Panc1 (cell line): ENCODE measurements at regions not wholly inside any gene's neighbourhood (a gene's known extent, or its start where the extent isn't known, plus 50 kb on each side); places are given as distances from the start of the nearest gene placed in this dataset.

Source experiments
- ATAC-seq: fragments of 200-7000 bp; cut with Tn5 transposase; 2 replicates; pipeline ENCODE4 v1.9.1; 2020; ENCODE audit warnings: mild to moderate bottlenecking, moderate library complexity
- BruUV-seq: library from RNA; stranded (reverse); fragments of 400-500 nt; replicated peaks from 2 replicates; lab custom pipeline; 2021; lab: Mats Ljungman, UMichigan
- CTCF ChIA-PET: fragments of 300-600 bp; sonication (Branson Sonifier 250); formaldehyde crosslinking; loops from one replicate; lab custom pipeline; 2022; ENCODE audit warnings: antibody characterized with exemption; lab: Charles Lee
- POLR2A ChIA-PET: fragments of 300-600 bp; sonication (Branson Sonifier 250); formaldehyde crosslinking; loops from one replicate; lab custom pipeline; 2022; ENCODE audit warnings: antibody characterized with exemption; lab: Charles Lee
- DNase-seq: peaks from one replicate; pipeline ENCODE4 v3.0.0-alpha.2; 2010; ENCODE audit warnings: low read depth, low spot score
- H3K27ac ChIP-seq: 2 replicates; pipeline ENCODE4 v1.5.1; 2011; ENCODE audit warnings: mild to moderate bottlenecking, low read length, inconsistent platforms
- H3K27me3 ChIP-seq: fragments of 200-500 bp; sonication (Bioruptor generic); 2 replicates; pipeline ENCODE4 v1.6.0; 2014; ENCODE audit warnings: low read length, inconsistent platforms; ENCODE audit not compliant: control insufficient read depth, insufficient read depth
- H3K36me3 ChIP-seq: fragments of 200-500 bp; sonication (Bioruptor generic); 2 replicates; pipeline ENCODE4 v1.5.1; 2014; ENCODE audit warnings: inconsistent platforms, mild to moderate bottlenecking, low read length, moderate library complexity; ENCODE audit not compliant: control insufficient read depth, insufficient read depth
- H3K4me1 ChIP-seq: 2 replicates; pipeline ENCODE4 v1.5.1; 2011; ENCODE audit warnings: inconsistent platforms, mild to moderate bottlenecking, low read length, moderate library complexity; ENCODE audit not compliant: control insufficient read depth, insufficient read depth
- H3K4me3 ChIP-seq, 2 experiments: 2 replicates each; pipeline ENCODE4 v1.5.1; 2011 to 2012; ENCODE audit warnings: low read depth in 2 of 2, low read length in 2 of 2, mild to moderate bottlenecking in 2 of 2, inconsistent platforms in 1 of 2, moderate library complexity in 1 of 2
- H3K9me3 ChIP-seq: fragments of 200-500 bp; sonication (Bioruptor generic); 2 replicates; pipeline ENCODE4 v1.5.1; 2014; ENCODE audit warnings: low read depth, mild to moderate bottlenecking, inconsistent platforms, low read length, moderate library complexity; ENCODE audit not compliant: control insufficient read depth, insufficient read depth
- POLR2AphosphoS5 ChIP-seq: IDR thresholded peaks from 2 replicates; pipeline ENCODE4 v1.6.1; 2012; ENCODE audit warnings: mild to moderate bottlenecking, low read depth, low read length, moderate library complexity
- SIN3A ChIP-seq: IDR thresholded peaks from 2 replicates; pipeline ENCODE4 v1.6.1; 2012; ENCODE audit warnings: low read depth, mild to moderate bottlenecking, low read length, moderate library complexity, borderline replicate concordance; ENCODE audit not compliant: insufficient read depth
- TCF7L2 ChIP-seq: IDR thresholded peaks from 2 replicates; pipeline ENCODE4 v1.6.1; 2011; ENCODE audit warnings: mild to moderate bottlenecking, low read depth, low read length, inconsistent platforms
- in situ Hi-C: cut with HindIII; loops from 2 replicates; pipeline ENCODE4 v1.10.0; 2016; ENCODE audit warnings: low sequenced_read_pairs, low pct_unique_long_range_greater_than_20kb
- intact Hi-C: fragments of 100-400 bp; cut with micrococcal nuclease; formaldehyde crosslinking; loops from one replicate; pipeline ENCODE4 v1.10.0; 2022; ENCODE audit not compliant: unreplicated experiment
- TF ChIP-seq, protein P1 (sequence below), 2 experiments: IDR thresholded peaks; 2 replicates each; pipeline ENCODE4 v1.6.1; 2011 to 2012; ENCODE audit warnings: low read depth in 2 of 2, control low read depth in 1 of 2, low read length in 1 of 2, mild to moderate bottlenecking in 1 of 2, moderate library complexity in 1 of 2; ENCODE audit not compliant: insufficient read depth in 1 of 2
- TF ChIP-seq, protein P2 (sequence below): fragments of 450-650 bp; IDR thresholded peaks from 2 replicates; pipeline ENCODE4 v1.5.1; 2017; ENCODE audit warnings: mild to moderate bottlenecking

- no peaks in the 10 kb centered on the region for H3K4me1 ChIP-seq
- H3K27me3 ChIP-seq, result no peaks in the 10 kb centered on the region
- ATAC-seq (no peak), DNase-seq (no peak)
- no peaks in the 10 kb centered on the region for H3K9me3 ChIP-seq
- no peak overlapping the region for H3K27ac ChIP-seq
- in situ Hi-C loops (no loop called here), intact Hi-C loops (no loop called here)
- ChIA-PET POLR2A (no interaction called here), CTCF (no interaction called here)
- no peak overlapping the region for H3K4me3 ChIP-seq
- no TSS peak for BruUV-seq
- TF ChIP-seq POLR2AphosphoS5, result no peak
- no peak for TF ChIP-seq TCF7L2
- TF ChIP-seq SIN3A, result no peak
- TF ChIP-seq, protein P1, sequence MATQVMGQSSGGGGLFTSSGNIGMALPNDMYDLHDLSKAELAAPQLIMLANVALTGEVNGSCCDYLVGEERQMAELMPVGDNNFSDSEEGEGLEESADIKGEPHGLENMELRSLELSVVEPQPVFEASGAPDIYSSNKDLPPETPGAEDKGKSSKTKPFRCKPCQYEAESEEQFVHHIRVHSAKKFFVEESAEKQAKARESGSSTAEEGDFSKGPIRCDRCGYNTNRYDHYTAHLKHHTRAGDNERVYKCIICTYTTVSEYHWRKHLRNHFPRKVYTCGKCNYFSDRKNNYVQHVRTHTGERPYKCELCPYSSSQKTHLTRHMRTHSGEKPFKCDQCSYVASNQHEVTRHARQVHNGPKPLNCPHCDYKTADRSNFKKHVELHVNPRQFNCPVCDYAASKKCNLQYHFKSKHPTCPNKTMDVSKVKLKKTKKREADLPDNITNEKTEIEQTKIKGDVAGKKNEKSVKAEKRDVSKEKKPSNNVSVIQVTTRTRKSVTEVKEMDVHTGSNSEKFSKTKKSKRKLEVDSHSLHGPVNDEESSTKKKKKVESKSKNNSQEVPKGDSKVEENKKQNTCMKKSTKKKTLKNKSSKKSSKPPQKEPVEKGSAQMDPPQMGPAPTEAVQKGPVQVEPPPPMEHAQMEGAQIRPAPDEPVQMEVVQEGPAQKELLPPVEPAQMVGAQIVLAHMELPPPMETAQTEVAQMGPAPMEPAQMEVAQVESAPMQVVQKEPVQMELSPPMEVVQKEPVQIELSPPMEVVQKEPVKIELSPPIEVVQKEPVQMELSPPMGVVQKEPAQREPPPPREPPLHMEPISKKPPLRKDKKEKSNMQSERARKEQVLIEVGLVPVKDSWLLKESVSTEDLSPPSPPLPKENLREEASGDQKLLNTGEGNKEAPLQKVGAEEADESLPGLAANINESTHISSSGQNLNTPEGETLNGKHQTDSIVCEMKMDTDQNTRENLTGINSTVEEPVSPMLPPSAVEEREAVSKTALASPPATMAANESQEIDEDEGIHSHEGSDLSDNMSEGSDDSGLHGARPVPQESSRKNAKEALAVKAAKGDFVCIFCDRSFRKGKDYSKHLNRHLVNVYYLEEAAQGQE (IDR thresholded peaks at IDR 0.05; ENCODE audit: insufficient read depth in 1 of 2, low read depth in 2 of 2, low read length in 1 of 2), result no peak
- TF ChIP-seq, protein P2, sequence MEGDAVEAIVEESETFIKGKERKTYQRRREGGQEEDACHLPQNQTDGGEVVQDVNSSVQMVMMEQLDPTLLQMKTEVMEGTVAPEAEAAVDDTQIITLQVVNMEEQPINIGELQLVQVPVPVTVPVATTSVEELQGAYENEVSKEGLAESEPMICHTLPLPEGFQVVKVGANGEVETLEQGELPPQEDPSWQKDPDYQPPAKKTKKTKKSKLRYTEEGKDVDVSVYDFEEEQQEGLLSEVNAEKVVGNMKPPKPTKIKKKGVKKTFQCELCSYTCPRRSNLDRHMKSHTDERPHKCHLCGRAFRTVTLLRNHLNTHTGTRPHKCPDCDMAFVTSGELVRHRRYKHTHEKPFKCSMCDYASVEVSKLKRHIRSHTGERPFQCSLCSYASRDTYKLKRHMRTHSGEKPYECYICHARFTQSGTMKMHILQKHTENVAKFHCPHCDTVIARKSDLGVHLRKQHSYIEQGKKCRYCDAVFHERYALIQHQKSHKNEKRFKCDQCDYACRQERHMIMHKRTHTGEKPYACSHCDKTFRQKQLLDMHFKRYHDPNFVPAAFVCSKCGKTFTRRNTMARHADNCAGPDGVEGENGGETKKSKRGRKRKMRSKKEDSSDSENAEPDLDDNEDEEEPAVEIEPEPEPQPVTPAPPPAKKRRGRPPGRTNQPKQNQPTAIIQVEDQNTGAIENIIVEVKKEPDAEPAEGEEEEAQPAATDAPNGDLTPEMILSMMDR, result no peak
- H3K36me3 ChIP-seq, result no peaks in the 10 kb centered on the region
These were observed 130.0 kb downstream of the CYSLTR2 start for GRCh38 chr13:48783695-48784230.

DNA sequence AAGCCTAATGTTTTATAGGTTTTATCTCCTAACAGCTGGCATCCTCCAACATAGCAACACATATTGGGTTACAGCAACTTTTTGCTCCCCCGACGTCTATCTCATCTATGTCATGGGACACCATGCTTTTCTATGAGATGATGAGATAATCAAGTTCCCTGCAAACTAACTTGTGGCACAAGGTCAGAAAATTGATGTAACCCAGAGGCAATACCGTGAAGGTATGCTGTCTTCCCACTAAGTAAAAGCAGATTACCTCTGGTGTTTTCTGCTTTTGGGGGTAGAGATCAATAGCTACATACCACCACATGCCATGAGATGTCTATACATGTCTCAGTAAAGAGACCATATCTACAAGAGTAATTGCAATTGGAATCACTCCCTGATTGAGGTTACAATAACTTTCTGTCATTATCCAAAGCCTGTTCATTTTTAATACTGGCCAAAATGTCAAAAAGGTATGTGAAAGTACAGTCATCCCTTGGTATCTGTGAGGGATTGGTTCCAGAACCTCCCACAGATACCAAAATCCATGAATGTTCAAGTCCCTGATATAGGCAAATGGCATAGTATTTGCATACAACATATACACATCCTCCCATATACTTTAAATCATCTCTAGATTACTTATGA, 131.3 kb downstream of the CYSLTR2 start:
- ATAC-seq (no peak), DNase-seq (no peak)
- H3K36me3 ChIP-seq, result no peaks in the 10 kb centered on the region
- TF ChIP-seq, protein P1 (IDR thresholded peaks at IDR 0.05; ENCODE audit: insufficient read depth in 1 of 2, low read depth in 2 of 2, low read length in 1 of 2), result no peak
- TF ChIP-seq TCF7L2 (no peak), POLR2AphosphoS5 (no peak), SIN3A (no peak)
- TF ChIP-seq, protein P2, result no peak
- H3K4me3 ChIP-seq, result no peak overlapping the region
- no peaks in the 10 kb centered on the region for H3K4me1 ChIP-seq
- ChIA-PET CTCF (no interaction called here), POLR2A (no interaction called here)
- no peaks in the 10 kb centered on the region for H3K27me3 ChIP-seq
- H3K27ac ChIP-seq, result no peak overlapping the region
- in situ Hi-C loops, result no loop called here
- no peaks in the 10 kb centered on the region for H3K9me3 ChIP-seq
- intact Hi-C loops, result no loop called here
- BruUV-seq, result no TSS peak
